ENCODE measurements at regions not wholly inside any gene's neighbourhood (a gene's known extent, or its start where the extent isn't known, plus 50 kb on each side); places are given as distances from the start of the nearest gene placed in this dataset.

DNA sequence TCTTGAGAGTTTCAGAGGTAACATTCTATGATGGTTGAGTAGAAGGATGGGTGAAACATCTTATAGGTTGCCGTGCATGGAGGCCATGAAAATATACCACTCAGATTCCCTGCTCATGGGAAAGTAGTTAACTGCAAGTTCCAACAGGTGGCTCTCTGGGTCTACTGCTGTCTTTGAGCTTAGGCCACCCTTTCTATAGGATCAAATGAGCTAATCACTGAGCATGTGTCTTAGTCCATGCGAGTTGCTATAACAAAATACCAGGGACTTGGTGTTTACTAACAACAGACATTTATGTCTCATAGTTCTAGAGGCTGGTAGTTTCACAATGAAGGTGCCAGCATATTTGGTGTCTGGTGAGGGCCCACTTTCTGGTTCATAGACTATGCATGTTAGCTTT is 144.8 kb upstream of the UNC5C start:
- TF ChIP-seq, protein P1, sequence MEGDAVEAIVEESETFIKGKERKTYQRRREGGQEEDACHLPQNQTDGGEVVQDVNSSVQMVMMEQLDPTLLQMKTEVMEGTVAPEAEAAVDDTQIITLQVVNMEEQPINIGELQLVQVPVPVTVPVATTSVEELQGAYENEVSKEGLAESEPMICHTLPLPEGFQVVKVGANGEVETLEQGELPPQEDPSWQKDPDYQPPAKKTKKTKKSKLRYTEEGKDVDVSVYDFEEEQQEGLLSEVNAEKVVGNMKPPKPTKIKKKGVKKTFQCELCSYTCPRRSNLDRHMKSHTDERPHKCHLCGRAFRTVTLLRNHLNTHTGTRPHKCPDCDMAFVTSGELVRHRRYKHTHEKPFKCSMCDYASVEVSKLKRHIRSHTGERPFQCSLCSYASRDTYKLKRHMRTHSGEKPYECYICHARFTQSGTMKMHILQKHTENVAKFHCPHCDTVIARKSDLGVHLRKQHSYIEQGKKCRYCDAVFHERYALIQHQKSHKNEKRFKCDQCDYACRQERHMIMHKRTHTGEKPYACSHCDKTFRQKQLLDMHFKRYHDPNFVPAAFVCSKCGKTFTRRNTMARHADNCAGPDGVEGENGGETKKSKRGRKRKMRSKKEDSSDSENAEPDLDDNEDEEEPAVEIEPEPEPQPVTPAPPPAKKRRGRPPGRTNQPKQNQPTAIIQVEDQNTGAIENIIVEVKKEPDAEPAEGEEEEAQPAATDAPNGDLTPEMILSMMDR (IDR thresholded peaks at IDR 0.05), result no peak
- TF ChIP-seq POLR2A (IDR thresholded peaks at IDR 0.05), result no peak
- Histone ChIP-seq H3K4me1 (no peaks in the 10 kb centered on the region), H3K9me3 (no peaks in the 10 kb centered on the region), H3K4me3 (no peak overlapping the region), H3K27ac (no peak overlapping the region), H3K36me3 (ENCODE audit: low read depth, missing control alignments) (no peaks in the 10 kb centered on the region), H3K27me3 (no peaks in the 10 kb centered on the region)
- 42 to 45% methylated on average over 2 of the region's 2 CpGs for WGBS, 2 donors
- intact Hi-C loops (cut with DNase I; ENCODE audit: low total_unique reads), result no loop called here
- no peak for DNase-seq

DNA sequence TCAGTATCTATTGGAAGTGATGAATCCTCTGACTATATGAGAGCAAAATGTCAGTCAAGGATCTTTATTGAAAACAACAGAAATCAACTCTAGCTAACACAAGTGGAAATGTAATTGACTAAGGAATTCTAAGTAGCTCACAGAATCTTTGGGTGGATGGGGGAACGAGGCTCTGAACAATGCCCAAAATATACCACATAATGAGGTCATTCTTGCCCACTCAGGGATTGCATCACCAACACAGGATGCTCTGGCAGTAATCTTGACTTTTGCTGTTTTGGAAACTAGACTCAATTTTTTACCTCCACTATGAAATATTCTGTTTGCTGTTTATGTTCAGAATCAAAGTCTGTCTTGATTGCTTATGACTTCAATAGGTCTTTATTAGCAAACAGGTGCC is 127.4 kb upstream of the UNC5C start:
- 71 to 78% methylated on average over 1 of the region's 1 CpG for WGBS, 2 donors
- Histone ChIP-seq H3K4me3 (no peak overlapping the region), H3K27me3 (no peaks in the 10 kb centered on the region), H3K36me3 (ENCODE audit: low read depth, missing control alignments) (no peaks in the 10 kb centered on the region), H3K4me1 (peaks cover 4% of the 10 kb centered on the region), H3K9me3 (no peaks in the 10 kb centered on the region), H3K27ac (no peak overlapping the region)
- TF ChIP-seq POLR2A (IDR thresholded peaks at IDR 0.05), result no peak
- TF ChIP-seq, protein P1 (IDR thresholded peaks at IDR 0.05), result no peak
- intact Hi-C loops (cut with DNase I; ENCODE audit: low total_unique reads), result no loop called here
- no peak for DNase-seq

GRCh38 chr4:95675623-95676022 is 126.8 kb upstream of the UNC5C start:
- no peaks in the 10 kb centered on the region for H3K36me3 ChIP-seq (ENCODE audit: low read depth, missing control alignments)
- no peak overlapping the region for H3K27ac ChIP-seq
- H3K27me3 ChIP-seq, result no peaks in the 10 kb centered on the region
- H3K4me1 ChIP-seq, result peaks cover 4% of the 10 kb centered on the region
- no peaks in the 10 kb centered on the region for H3K9me3 ChIP-seq
- DNase-seq, result no peak
- TF ChIP-seq, protein P1 (IDR thresholded peaks at IDR 0.05), result no peak
- TF ChIP-seq POLR2A (IDR thresholded peaks at IDR 0.05), result no peak
- intact Hi-C loops (cut with DNase I; ENCODE audit: low total_unique reads), result no loop called here
- H3K4me3 ChIP-seq, result no peak overlapping the region

GRCh38 chr4:95674521-95674981 is 125.8 kb upstream of the UNC5C start:
- H3K27ac ChIP-seq, result no peak overlapping the region
- intact Hi-C loops (cut with DNase I; ENCODE audit: low total_unique reads), result no loop called here
- H3K4me1 ChIP-seq, result peaks cover 4% of the 10 kb centered on the region
- no peaks in the 10 kb centered on the region for H3K36me3 ChIP-seq (ENCODE audit: low read depth, missing control alignments)
- TF ChIP-seq POLR2A (IDR thresholded peaks at IDR 0.05), result no peak
- TF ChIP-seq, protein P1 (IDR thresholded peaks at IDR 0.05), result no peak
- DNase-seq, result peak; percentile 41
- no peaks in the 10 kb centered on the region for H3K27me3 ChIP-seq
- H3K9me3 ChIP-seq, result no peaks in the 10 kb centered on the region
- H3K4me3 ChIP-seq, result no peak overlapping the region
- WGBS, 2 donors, result 40 to 45% methylated on average over 2 of the region's 2 CpGs

DNA sequence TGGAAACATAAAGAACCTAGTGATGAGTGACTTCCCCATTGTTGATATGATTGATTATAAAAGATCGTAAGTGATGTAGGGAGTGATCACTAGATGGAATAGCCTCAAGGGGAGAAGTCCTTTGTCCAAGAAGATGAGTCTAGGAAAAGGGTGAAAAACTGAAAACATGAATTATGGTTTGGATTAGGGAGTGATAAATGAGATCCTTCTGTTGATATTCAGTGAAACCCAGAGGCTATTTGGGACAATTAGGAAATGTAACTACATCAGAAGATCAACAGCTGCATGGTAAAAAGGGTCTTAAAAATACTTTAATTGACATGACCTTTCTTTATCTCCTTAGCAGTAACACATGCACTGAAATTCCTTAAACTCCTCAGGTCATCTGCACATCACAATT is 124.0 kb upstream of the UNC5C start:
- Histone ChIP-seq H3K9me3 (no peaks in the 10 kb centered on the region), H3K27me3 (no peaks in the 10 kb centered on the region), H3K27ac (no peak overlapping the region), H3K4me1 (peaks cover 4% of the 10 kb centered on the region), H3K4me3 (no peak overlapping the region), H3K36me3 (ENCODE audit: low read depth, missing control alignments) (no peaks in the 10 kb centered on the region)
- no peak for DNase-seq
- intact Hi-C loops (cut with DNase I; ENCODE audit: low total_unique reads), result no loop called here
- TF ChIP-seq, protein P1 (IDR thresholded peaks at IDR 0.05), result no peak
- TF ChIP-seq POLR2A (IDR thresholded peaks at IDR 0.05), result no peak
- 77 to 92% methylated on average over 1 of the region's 1 CpG for WGBS, 2 donors
